ENCODE measurements at regions not wholly inside any gene's neighbourhood (a gene's known extent, or its start where the extent isn't known, plus 50 kb on each side); places are given as distances from the start of the nearest gene placed in this dataset.

DNA sequence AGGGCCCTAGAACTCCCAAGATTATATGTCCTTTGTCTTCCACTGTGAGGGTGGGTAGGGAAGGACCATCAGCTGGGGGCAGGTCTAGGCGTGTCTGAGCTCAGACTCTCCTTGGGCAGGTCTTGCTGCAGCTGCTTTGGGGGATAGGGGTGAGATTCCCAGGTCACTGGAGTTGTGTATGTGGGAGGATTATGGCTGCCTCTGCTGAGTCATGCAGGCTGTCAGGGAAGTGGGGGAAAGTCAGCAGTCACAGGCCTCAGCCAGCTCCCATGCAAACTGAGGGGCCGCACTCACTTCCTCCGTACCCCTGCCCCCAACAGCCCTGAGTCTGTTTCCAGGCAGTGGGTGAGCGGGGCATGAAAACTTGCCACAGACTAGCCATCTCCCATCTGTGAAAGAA, 600.8 kb downstream of the DIAPH3 start:
- ATAC-seq = no peak
- no peak for TF ChIP-seq CSDC2 (CRISPR knock-in tag; IDR thresholded peaks at IDR 0.05)
- no peak for TF ChIP-seq ZNF8 (CRISPR knock-in tag; IDR thresholded peaks at IDR 0.05)
- no peak for TF ChIP-seq ZFP30 (CRISPR knock-in tag; IDR thresholded peaks at IDR 0.05)
- TF ChIP-seq PPARA (CRISPR knock-in tag; IDR thresholded peaks at IDR 0.05; ENCODE audit: borderline replicate concordance) = no peak
- no peak for TF ChIP-seq ZNF565 (CRISPR knock-in tag; conservative IDR thresholded peaks at IDR 0.05; ENCODE audit: low read depth)
- TF ChIP-seq SNAI2 (CRISPR knock-in tag; IDR thresholded peaks at IDR 0.05) = no peak
- no peak for TF ChIP-seq OSR1 (CRISPR knock-in tag; IDR thresholded peaks at IDR 0.05)
- TF ChIP-seq ISL1 (CRISPR knock-in tag; IDR thresholded peaks at IDR 0.05) = no peak
- no peak for TF ChIP-seq PATZ1 (CRISPR knock-in tag; IDR thresholded peaks at IDR 0.05; ENCODE audit: borderline replicate concordance)
- TF ChIP-seq CREB5 (CRISPR knock-in tag; IDR thresholded peaks at IDR 0.05; ENCODE audit: low read depth) = no peak
- TF ChIP-seq ZC3H10 (CRISPR knock-in tag; IDR thresholded peaks at IDR 0.05) = no peak
- TF ChIP-seq ZNF70 (CRISPR knock-in tag; IDR thresholded peaks at IDR 0.05) = no peak
- no peak for TF ChIP-seq TSHZ2 (CRISPR knock-in tag; IDR thresholded peaks at IDR 0.05)
- TF ChIP-seq BACH2 (CRISPR knock-in tag; IDR thresholded peaks at IDR 0.05; ENCODE audit: borderline replicate concordance) = no peak
- no peak for TF ChIP-seq TCF4 (CRISPR knock-in tag; IDR thresholded peaks at IDR 0.05; ENCODE audit: borderline replicate concordance)
- no peak for TF ChIP-seq ARNTL (CRISPR knock-in tag; IDR thresholded peaks at IDR 0.05; ENCODE audit: borderline replicate concordance, low read depth)
- no peak for TF ChIP-seq GLIS3 (CRISPR knock-in tag; IDR thresholded peaks at IDR 0.05)
- no peak for TF ChIP-seq RARB (CRISPR knock-in tag; IDR thresholded peaks at IDR 0.05)

GRCh38 chr13:59566561-59566960, 597.2 kb downstream of the DIAPH3 start:
- no peak for TF ChIP-seq BACH2 (CRISPR knock-in tag; IDR thresholded peaks at IDR 0.05; ENCODE audit: borderline replicate concordance)
- TF ChIP-seq ZC3H10 (CRISPR knock-in tag; IDR thresholded peaks at IDR 0.05) = no peak
- no peak for TF ChIP-seq ISL1 (CRISPR knock-in tag; IDR thresholded peaks at IDR 0.05)
- no peak for TF ChIP-seq ZNF8 (CRISPR knock-in tag; IDR thresholded peaks at IDR 0.05)
- no peak for TF ChIP-seq TSHZ2 (CRISPR knock-in tag; IDR thresholded peaks at IDR 0.05)
- no peak for TF ChIP-seq ZFP30 (CRISPR knock-in tag; IDR thresholded peaks at IDR 0.05)
- no peak for TF ChIP-seq CSDC2 (CRISPR knock-in tag; IDR thresholded peaks at IDR 0.05)
- no peak for TF ChIP-seq ZFP3 (CRISPR knock-in tag; IDR thresholded peaks at IDR 0.05)
- TF ChIP-seq RARB (CRISPR knock-in tag; IDR thresholded peaks at IDR 0.05) = no peak
- no peak for TF ChIP-seq ZNF565 (CRISPR knock-in tag; conservative IDR thresholded peaks at IDR 0.05; ENCODE audit: low read depth)
- no peak for ATAC-seq

DNA sequence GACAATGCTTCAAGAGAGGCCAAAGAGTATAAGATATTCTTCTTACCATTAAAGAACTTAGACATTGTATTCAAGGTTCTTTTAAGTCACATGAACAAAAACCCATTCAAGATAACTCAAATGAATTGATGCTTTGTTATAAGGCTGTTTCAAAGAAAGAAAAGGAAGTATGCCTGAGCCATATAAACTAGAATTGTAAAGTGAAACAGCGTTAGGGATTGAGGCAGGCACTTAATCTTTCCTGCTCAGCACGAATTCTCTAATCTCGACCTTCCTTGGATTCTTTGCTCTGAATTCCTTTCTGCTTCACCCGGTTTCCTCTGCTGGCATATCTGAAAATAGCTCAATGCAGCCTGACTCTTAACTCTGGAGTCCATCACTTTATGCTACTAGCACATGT, 595.4 kb downstream of the DIAPH3 start:
- TF ChIP-seq PATZ1 (CRISPR knock-in tag; IDR thresholded peaks at IDR 0.05; ENCODE audit: borderline replicate concordance) (no peak), SNAI2 (CRISPR knock-in tag; IDR thresholded peaks at IDR 0.05) (no peak), GLIS3 (CRISPR knock-in tag; IDR thresholded peaks at IDR 0.05) (no peak), TCF4 (CRISPR knock-in tag; IDR thresholded peaks at IDR 0.05; ENCODE audit: borderline replicate concordance) (no peak), ESRRG (CRISPR knock-in tag; IDR thresholded peaks at IDR 0.05) (no peak), ZNF565 (CRISPR knock-in tag; conservative IDR thresholded peaks at IDR 0.05; ENCODE audit: low read depth) (no peak), PPARA (CRISPR knock-in tag; IDR thresholded peaks at IDR 0.05; ENCODE audit: borderline replicate concordance) (no peak), ZC3H10 (CRISPR knock-in tag; IDR thresholded peaks at IDR 0.05) (no peak), RARB (CRISPR knock-in tag; IDR thresholded peaks at IDR 0.05) (no peak)
- TF ChIP-seq, protein P1, sequence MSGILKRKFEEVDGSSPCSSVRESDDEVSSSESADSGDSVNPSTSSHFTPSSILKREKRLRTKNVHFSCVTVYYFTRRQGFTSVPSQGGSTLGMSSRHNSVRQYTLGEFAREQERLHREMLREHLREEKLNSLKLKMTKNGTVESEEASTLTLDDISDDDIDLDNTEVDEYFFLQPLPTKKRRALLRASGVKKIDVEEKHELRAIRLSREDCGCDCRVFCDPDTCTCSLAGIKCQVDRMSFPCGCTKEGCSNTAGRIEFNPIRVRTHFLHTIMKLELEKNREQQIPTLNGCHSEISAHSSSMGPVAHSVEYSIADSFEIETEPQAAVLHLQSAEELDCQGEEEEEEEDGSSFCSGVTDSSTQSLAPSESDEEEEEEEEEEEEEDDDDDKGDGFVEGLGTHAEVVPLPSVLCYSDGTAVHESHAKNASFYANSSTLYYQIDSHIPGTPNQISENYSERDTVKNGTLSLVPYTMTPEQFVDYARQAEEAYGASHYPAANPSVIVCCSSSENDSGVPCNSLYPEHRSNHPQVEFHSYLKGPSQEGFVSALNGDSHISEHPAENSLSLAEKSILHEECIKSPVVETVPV (CRISPR knock-in tag; IDR thresholded peaks at IDR 0.05) = no peak
- no peak for ATAC-seq

Data from SK-N-SH treated with all-trans-retinoic acid at 6 μM for 48 hours (cell line).